ENCODE measurements at regions not wholly inside any gene's neighbourhood (a gene's known extent, or its start where the extent isn't known, plus 50 kb on each side); places are given as distances from the start of the nearest gene placed in this dataset.

DNA sequence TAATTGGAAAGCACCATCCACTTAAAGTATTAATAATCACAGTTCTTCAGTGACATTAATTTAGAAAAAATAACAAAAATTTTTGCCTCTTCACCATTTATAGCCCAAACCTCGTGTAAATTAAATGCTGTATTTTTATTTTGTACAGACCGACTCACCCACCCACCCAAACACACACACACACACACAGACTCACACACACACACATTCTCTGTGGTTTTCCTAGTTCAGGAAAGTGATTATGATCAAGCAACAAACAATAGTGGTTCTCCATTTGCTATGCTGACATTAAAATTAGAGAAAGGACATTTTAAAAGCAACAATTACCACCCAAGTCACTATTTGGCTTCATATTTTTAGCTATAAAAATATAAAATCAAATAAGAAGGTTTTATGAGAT, 112.5 kb upstream of the FLRT2 start:
- Histone ChIP-seq H3F3A (replicated peaks; ENCODE audit: low read depth) (no peaks in the 10 kb centered on the region), H3K27me3 (ENCODE audit: insufficient read depth) (no peaks in the 10 kb centered on the region), H3K79me2 (replicated peaks; ENCODE audit: insufficient read depth) (no peaks in the 10 kb centered on the region), H3K4me2 (no peak overlapping the region), H4K20me1 (replicated peaks; ENCODE audit: insufficient read depth) (no peaks in the 10 kb centered on the region), H2AFZ (no peak overlapping the region), H3K9me2 (ENCODE audit: insufficient read depth) (no peaks in the 10 kb centered on the region), H3K36me3 (ENCODE audit: insufficient read depth) (no peaks in the 10 kb centered on the region), H3K27ac (ENCODE audit: low read depth) (no peak overlapping the region), H3K4me3 (no peak overlapping the region), H3K4me1 (ENCODE audit: insufficient read depth) (no peaks in the 10 kb centered on the region)
- ATAC-seq = no peak
- Mint-ChIP-seq H3K27ac (no peak overlapping the region), H3K4me3 (no peak overlapping the region), H3K36me3 (ENCODE audit: low read depth) (no peaks in the 10 kb centered on the region), H3K4me1 (no peaks in the 10 kb centered on the region), H3K27me3 (ENCODE audit: insufficient read depth, low read depth, poor library complexity) (no peaks in the 10 kb centered on the region), H3K9me3 (no peaks in the 10 kb centered on the region)
- no peak for TF ChIP-seq EZH2phosphoT487 (IDR thresholded peaks at IDR 0.05; ENCODE audit: unreplicated experiment)
- TF ChIP-seq NANOG (IDR thresholded peaks at IDR 0.05; ENCODE audit: borderline replicate concordance) = no peak
- no peak for TF ChIP-seq ZNF331 (CRISPR knock-in tag; IDR thresholded peaks at IDR 0.05; ENCODE audit: low read depth)
- no peak for TF ChIP-seq EZH2 (IDR thresholded peaks at IDR 0.05; ENCODE audit: low read depth, unreplicated experiment)
- TF ChIP-seq, protein P1, sequence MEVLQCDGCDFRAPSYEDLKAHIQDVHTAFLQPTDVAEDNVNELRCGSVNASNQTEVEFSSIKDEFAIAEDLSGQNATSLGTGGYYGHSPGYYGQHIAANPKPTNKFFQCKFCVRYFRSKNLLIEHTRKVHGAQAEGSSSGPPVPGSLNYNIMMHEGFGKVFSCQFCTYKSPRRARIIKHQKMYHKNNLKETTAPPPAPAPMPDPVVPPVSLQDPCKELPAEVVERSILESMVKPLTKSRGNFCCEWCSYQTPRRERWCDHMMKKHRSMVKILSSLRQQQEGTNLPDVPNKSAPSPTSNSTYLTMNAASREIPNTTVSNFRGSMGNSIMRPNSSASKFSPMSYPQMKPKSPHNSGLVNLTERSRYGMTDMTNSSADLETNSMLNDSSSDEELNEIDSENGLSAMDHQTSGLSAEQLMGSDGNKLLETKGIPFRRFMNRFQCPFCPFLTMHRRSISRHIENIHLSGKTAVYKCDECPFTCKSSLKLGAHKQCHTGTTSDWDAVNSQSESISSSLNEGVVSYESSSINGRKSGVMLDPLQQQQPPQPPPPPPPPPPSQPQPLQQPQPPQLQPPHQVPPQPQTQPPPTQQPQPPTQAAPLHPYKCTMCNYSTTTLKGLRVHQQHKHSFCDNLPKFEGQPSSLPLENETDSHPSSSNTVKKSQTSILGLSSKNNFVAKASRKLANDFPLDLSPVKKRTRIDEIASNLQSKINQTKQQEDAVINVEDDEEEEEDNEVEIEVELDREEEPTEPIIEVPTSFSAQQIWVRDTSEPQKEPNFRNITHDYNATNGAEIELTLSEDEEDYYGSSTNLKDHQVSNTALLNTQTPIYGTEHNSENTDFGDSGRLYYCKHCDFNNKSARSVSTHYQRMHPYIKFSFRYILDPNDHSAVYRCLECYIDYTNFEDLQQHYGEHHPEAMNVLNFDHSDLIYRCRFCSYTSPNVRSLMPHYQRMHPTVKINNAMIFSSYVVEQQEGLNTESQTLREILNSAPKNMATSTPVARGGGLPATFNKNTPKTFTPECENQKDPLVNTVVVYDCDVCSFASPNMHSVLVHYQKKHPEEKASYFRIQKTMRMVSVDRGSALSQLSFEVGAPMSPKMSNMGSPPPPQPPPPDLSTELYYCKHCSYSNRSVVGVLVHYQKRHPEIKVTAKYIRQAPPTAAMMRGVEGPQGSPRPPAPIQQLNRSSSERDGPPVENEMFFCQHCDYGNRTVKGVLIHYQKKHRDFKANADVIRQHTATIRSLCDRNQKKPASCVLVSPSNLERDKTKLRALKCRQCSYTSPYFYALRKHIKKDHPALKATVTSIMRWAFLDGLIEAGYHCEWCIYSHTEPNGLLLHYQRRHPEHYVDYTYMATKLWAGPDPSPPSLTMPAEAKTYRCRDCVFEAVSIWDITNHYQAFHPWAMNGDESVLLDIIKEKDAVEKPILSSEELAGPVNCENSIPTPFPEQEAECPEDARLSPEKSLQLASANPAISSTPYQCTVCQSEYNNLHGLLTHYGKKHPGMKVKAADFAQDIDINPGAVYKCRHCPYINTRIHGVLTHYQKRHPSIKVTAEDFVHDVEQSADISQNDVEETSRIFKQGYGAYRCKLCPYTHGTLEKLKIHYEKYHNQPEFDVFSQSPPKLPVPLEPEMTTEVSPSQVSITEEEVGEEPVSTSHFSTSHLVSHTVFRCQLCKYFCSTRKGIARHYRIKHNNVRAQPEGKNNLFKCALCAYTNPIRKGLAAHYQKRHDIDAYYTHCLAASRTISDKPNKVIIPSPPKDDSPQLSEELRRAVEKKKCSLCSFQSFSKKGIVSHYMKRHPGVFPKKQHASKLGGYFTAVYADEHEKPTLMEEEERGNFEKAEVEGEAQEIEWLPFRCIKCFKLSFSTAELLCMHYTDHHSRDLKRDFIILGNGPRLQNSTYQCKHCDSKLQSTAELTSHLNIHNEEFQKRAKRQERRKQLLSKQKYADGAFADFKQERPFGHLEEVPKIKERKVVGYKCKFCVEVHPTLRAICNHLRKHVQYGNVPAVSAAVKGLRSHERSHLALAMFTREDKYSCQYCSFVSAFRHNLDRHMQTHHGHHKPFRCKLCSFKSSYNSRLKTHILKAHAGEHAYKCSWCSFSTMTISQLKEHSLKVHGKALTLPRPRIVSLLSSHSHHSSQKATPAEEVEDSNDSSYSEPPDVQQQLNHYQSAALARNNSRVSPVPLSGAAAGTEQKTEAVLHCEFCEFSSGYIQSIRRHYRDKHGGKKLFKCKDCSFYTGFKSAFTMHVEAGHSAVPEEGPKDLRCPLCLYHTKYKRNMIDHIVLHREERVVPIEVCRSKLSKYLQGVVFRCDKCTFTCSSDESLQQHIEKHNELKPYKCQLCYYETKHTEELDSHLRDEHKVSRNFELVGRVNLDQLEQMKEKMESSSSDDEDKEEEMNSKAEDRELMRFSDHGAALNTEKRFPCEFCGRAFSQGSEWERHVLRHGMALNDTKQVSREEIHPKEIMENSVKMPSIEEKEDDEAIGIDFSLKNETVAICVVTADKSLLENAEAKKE (CRISPR knock-in tag; IDR thresholded peaks at IDR 0.05) = no peak
- TF ChIP-seq, protein P2, sequence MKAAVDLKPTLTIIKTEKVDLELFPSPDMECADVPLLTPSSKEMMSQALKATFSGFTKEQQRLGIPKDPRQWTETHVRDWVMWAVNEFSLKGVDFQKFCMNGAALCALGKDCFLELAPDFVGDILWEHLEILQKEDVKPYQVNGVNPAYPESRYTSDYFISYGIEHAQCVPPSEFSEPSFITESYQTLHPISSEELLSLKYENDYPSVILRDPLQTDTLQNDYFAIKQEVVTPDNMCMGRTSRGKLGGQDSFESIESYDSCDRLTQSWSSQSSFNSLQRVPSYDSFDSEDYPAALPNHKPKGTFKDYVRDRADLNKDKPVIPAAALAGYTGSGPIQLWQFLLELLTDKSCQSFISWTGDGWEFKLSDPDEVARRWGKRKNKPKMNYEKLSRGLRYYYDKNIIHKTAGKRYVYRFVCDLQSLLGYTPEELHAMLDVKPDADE (IDR thresholded peaks at IDR 0.05) = no peak
- no peak for TF ChIP-seq JUNB (IDR thresholded peaks at IDR 0.05; ENCODE audit: unreplicated experiment)
- no peak for TF ChIP-seq CREB1 (CRISPR knock-in tag; IDR thresholded peaks at IDR 0.05; ENCODE audit: low read depth)
- TF ChIP-seq, protein P3, sequence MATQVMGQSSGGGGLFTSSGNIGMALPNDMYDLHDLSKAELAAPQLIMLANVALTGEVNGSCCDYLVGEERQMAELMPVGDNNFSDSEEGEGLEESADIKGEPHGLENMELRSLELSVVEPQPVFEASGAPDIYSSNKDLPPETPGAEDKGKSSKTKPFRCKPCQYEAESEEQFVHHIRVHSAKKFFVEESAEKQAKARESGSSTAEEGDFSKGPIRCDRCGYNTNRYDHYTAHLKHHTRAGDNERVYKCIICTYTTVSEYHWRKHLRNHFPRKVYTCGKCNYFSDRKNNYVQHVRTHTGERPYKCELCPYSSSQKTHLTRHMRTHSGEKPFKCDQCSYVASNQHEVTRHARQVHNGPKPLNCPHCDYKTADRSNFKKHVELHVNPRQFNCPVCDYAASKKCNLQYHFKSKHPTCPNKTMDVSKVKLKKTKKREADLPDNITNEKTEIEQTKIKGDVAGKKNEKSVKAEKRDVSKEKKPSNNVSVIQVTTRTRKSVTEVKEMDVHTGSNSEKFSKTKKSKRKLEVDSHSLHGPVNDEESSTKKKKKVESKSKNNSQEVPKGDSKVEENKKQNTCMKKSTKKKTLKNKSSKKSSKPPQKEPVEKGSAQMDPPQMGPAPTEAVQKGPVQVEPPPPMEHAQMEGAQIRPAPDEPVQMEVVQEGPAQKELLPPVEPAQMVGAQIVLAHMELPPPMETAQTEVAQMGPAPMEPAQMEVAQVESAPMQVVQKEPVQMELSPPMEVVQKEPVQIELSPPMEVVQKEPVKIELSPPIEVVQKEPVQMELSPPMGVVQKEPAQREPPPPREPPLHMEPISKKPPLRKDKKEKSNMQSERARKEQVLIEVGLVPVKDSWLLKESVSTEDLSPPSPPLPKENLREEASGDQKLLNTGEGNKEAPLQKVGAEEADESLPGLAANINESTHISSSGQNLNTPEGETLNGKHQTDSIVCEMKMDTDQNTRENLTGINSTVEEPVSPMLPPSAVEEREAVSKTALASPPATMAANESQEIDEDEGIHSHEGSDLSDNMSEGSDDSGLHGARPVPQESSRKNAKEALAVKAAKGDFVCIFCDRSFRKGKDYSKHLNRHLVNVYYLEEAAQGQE (IDR thresholded peaks at IDR 0.05; ENCODE audit: unreplicated experiment) = no peak
- TF ChIP-seq STAT1 (IDR thresholded peaks at IDR 0.05; ENCODE audit: unreplicated experiment) = no peak
- TF ChIP-seq, protein P4, sequence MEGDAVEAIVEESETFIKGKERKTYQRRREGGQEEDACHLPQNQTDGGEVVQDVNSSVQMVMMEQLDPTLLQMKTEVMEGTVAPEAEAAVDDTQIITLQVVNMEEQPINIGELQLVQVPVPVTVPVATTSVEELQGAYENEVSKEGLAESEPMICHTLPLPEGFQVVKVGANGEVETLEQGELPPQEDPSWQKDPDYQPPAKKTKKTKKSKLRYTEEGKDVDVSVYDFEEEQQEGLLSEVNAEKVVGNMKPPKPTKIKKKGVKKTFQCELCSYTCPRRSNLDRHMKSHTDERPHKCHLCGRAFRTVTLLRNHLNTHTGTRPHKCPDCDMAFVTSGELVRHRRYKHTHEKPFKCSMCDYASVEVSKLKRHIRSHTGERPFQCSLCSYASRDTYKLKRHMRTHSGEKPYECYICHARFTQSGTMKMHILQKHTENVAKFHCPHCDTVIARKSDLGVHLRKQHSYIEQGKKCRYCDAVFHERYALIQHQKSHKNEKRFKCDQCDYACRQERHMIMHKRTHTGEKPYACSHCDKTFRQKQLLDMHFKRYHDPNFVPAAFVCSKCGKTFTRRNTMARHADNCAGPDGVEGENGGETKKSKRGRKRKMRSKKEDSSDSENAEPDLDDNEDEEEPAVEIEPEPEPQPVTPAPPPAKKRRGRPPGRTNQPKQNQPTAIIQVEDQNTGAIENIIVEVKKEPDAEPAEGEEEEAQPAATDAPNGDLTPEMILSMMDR (conservative IDR thresholded peaks at IDR 0.05; ENCODE audit: low read depth in 2 of 2) = no peak
- TF ChIP-seq POLR2AphosphoS5 (IDR thresholded peaks at IDR 0.05; ENCODE audit: low read depth) = no peak
- TF ChIP-seq ZNF114 (CRISPR knock-in tag; IDR thresholded peaks at IDR 0.05) = no peak
- DNase-seq (ENCODE audit: low spot score) = no peak

Measured in GM23338 (cell line).